Kidney epithelial cell (primary cell): ENCODE measurements at regions not wholly inside any gene's neighbourhood (a gene's known extent, or its start where the extent isn't known, plus 50 kb on each side); places are given as distances from the start of the nearest gene placed in this dataset.

ENCODE experiments used
- DNase-seq: peaks from one replicate; pipeline ENCODE4 v3.0.0-alpha.2; 2010; ENCODE audit warnings: low read depth
- H3K27me3 ChIP-seq: 2 replicates; pipeline ENCODE4 v1.6.0; 2011; ENCODE audit warnings: low read length; ENCODE audit not compliant: control insufficient read depth, insufficient read depth
- H3K36me3 ChIP-seq: 2 replicates; pipeline ENCODE4 v1.5.1; 2011; ENCODE audit warnings: low read length; ENCODE audit not compliant: control insufficient read depth, insufficient read depth
- H3K4me3 ChIP-seq: 2 replicates; pipeline ENCODE4 v1.5.1; 2011; ENCODE audit warnings: low read depth, mild to moderate bottlenecking, control low read depth, low read length
- TF ChIP-seq, protein P1 (sequence below): IDR thresholded peaks from 2 replicates; pipeline ENCODE4 v1.5.1; 2011; ENCODE audit warnings: mild to moderate bottlenecking, moderate library complexity, low read length, control low read depth, inconsistent platforms; ENCODE audit not compliant: insufficient read depth, poor library complexity, severe bottlenecking

DNA sequence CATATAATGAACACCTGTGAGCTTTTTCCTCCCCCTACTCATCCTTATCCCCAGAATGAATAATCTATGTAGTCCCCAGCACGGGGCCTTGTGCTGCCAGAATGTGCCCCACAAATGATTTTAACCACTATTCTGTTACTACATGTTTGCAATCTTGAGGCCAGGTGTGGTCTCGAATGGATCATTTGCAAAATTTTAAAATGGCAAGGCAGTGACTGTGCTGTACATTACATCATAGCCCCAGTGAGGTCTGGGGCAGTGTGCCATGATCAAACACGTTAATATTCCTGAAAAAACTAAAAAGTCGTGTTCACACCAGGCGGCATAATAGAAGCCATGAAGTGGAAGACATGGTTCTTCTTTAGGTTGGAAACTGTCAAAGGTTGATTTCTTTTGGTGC, 479.9 kb upstream of the EEF2KMT start:
- Histone ChIP-seq H3K36me3 (no peaks in the 10 kb centered on the region), H3K27me3 (no peaks in the 10 kb centered on the region), H3K4me3 (no peak overlapping the region)
- no peak for DNase-seq
- TF ChIP-seq, protein P1, sequence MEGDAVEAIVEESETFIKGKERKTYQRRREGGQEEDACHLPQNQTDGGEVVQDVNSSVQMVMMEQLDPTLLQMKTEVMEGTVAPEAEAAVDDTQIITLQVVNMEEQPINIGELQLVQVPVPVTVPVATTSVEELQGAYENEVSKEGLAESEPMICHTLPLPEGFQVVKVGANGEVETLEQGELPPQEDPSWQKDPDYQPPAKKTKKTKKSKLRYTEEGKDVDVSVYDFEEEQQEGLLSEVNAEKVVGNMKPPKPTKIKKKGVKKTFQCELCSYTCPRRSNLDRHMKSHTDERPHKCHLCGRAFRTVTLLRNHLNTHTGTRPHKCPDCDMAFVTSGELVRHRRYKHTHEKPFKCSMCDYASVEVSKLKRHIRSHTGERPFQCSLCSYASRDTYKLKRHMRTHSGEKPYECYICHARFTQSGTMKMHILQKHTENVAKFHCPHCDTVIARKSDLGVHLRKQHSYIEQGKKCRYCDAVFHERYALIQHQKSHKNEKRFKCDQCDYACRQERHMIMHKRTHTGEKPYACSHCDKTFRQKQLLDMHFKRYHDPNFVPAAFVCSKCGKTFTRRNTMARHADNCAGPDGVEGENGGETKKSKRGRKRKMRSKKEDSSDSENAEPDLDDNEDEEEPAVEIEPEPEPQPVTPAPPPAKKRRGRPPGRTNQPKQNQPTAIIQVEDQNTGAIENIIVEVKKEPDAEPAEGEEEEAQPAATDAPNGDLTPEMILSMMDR = no peak

DNA sequence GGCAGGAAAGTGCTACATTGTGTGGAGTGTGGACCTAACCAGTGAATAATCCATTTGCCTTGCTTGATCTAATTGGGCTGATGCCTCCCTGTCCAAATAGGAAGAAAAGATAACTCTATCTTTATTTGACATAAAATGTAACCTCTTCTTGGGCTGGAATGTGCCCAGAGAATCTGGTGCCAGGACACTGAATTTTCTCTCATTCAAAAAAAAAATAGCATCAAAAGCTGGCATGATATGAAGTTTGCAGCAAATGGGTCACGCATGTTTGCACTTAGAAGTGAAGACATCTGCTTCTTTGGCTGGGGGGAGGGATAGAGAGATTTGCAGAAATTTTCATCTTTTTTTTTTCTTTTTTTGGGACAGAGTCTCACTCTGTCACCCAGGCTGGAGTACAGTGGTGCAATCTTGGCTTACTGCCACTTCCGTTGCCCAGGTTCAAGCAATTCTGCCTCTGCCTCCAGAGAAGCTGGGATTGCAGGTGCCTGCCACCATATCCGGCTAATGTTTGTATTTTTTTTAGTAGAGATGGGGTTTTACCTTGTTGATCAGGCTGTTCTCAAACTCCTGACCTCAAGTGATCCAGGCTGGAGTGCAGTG, 478.2 kb upstream of the EEF2KMT start:
- no peaks in the 10 kb centered on the region for H3K36me3 ChIP-seq
- no peak overlapping the region for H3K4me3 ChIP-seq
- H3K27me3 ChIP-seq = no peaks in the 10 kb centered on the region
- TF ChIP-seq, protein P1 = no peak
- no peak for DNase-seq

DNA sequence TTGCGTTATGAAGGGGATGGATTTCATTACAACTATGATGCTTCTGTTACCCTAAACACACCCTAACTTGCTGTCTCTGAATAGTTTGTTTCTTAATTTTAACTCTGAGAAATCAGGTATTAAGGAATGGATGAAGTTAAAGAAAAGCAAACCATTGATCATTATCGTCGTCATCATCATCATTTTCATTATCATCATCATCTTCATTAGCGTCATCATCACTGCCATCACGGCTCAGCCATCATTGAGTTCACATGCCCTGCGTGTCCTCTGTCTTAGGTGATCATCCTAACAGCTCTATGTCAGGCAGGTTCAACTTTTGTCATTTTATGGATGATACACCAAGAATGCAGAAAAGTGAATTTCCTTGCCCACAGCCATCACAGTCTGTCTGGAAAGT, 477.5 kb upstream of the EEF2KMT start:
- TF ChIP-seq, protein P1 = no peak
- no peaks in the 10 kb centered on the region for H3K36me3 ChIP-seq
- H3K4me3 ChIP-seq = no peak overlapping the region
- DNase-seq = no peak
- no peaks in the 10 kb centered on the region for H3K27me3 ChIP-seq

DNA sequence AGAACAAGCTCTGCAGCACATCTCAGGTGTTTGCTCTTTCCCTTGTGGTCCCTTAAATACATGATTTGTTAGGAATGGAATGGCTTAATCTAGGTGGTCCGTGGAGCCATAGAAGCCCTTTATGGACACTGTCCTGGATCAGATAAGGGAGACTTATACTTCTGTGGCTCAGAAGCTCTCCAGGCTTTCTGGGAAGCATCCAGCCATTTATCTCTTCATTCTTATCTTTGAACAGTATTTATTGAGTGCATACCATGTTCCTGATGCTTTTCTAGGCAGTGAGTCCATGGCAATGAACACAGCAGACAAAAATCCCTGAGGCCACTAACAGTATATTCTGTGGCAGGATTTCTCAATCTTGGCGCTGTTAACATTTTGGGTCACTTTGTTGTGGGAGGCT, 474.5 kb upstream of the EEF2KMT start:
- TF ChIP-seq, protein P1 = no peak
- H3K4me3 ChIP-seq = no peak overlapping the region
- DNase-seq = no peak
- H3K36me3 ChIP-seq = no peaks in the 10 kb centered on the region
- H3K27me3 ChIP-seq = no peaks in the 10 kb centered on the region

DNA sequence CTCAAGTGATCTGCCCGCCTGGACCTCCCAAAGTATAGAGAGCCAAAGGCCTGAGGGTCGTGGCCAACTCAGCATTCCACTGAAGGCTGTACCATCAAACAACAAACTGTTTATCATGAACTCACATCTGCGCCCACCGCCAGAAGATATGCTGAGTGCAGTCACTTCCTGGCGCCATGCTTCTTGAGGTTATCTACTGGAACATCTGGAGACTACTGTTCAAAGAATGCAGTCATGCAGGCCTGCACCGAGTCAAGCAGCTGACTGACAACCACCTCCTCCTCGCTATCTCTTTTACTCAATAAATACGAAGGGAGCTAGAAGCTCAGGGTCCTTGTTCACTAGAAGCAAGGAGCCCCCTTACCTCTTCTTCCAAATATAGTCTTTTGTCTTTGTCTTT, 473.9 kb upstream of the EEF2KMT start:
- Histone ChIP-seq H3K27me3 (no peaks in the 10 kb centered on the region), H3K4me3 (no peak overlapping the region), H3K36me3 (no peaks in the 10 kb centered on the region)
- DNase-seq = no peak
- TF ChIP-seq, protein P1 = no peak

DNA sequence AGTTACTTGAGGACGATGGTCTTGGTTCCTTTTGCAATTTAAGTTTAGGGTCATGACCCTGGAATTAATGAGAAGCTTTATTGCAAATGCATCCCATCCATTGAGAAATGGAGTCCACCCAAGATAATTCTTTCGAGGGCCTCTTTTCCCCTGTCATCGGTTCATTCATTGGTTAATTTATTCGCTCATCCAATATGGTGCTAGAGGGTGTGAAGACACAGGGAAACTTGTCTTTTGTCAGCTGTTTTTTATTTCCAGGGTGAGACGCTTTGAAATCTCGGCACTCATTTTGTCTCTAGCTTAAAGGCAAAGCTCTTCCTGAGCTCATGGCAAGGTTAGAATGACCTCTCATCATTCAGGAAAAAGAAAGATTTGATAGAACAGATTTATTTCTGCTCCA, 464.2 kb upstream of the EEF2KMT start:
- Histone ChIP-seq H3K27me3 (no peaks in the 10 kb centered on the region), H3K4me3 (no peak overlapping the region), H3K36me3 (no peaks in the 10 kb centered on the region)
- DNase-seq = no peak
- TF ChIP-seq, protein P1 = no peak
